IMR-90 (cell line): ENCODE measurements at regions not wholly inside any gene's neighbourhood (a gene's known extent, or its start where the extent isn't known, plus 50 kb on each side); places are given as distances from the start of the nearest gene placed in this dataset.

ENCODE experiments used
- ATAC-seq: fragments of 200-7000 bp; cut with Tn5 transposase; 2 replicates; pipeline ENCODE4 v1.9.1; 2020; ENCODE audit warnings: low read depth, mild to moderate bottlenecking, moderate library complexity
- BruUV-seq: library from RNA; stranded (reverse); fragments of 400-500 nt; replicated peaks from 2 replicates; lab custom pipeline; 2021; lab: Mats Ljungman, UMichigan
- CTCF ChIA-PET: fragments of 300-600 bp; formaldehyde crosslinking; extraction: SDS; loops from one replicate; lab custom pipeline; 2021; ENCODE audit warnings: antibody characterized with exemption; lab: Yijun Ruan, JAX
- POLR2A ChIA-PET: fragments of 300-600 bp; sonication (Branson Sonifier 250); formaldehyde crosslinking; loops from one replicate; lab custom pipeline; 2022; ENCODE audit warnings: antibody characterized with exemption; ENCODE audit not compliant: unreplicated experiment; lab: Charles Lee
- DNase-seq: peaks from one replicate; pipeline ENCODE4 v3.0.0; 2013
- H2AFZ ChIP-seq: replicated peaks from 2 replicates; pipeline ENCODE3; 2013; ENCODE audit warnings: low read length, mild to moderate bottlenecking; ENCODE audit not compliant: poor library complexity
- H2AK5ac ChIP-seq: 2 replicates; pipeline ENCODE4 v1.6.1; 2013; ENCODE audit warnings: low read depth, low read length, inconsistent platforms
- H2AK9ac ChIP-seq: replicated peaks from 2 replicates; pipeline ENCODE3; 2013; ENCODE audit warnings: mild to moderate bottlenecking, low read depth, low read length, moderate library complexity; ENCODE audit not compliant: poor library complexity
- H2BK120ac ChIP-seq: 2 replicates; pipeline ENCODE4 v1.6.1; 2013; ENCODE audit warnings: low read depth, low read length, inconsistent platforms
- H2BK15ac ChIP-seq: 3 replicates; pipeline ENCODE4 v1.6.1; 2013; ENCODE audit warnings: low read depth, low read length, inconsistent platforms
- H2BK20ac ChIP-seq: 2 replicates; pipeline ENCODE4 v1.6.1; 2013; ENCODE audit warnings: low read depth, mild to moderate bottlenecking, inconsistent platforms, low read length, moderate library complexity
- H2BK5ac ChIP-seq: 2 replicates; pipeline ENCODE4 v1.6.1; 2013; ENCODE audit warnings: mild to moderate bottlenecking, low read depth, low read length, inconsistent platforms; ENCODE audit not compliant: poor library complexity, severe bottlenecking
- H3K14ac ChIP-seq: replicated peaks from 2 replicates; pipeline ENCODE4 v1.6.1; 2013; ENCODE audit warnings: low read depth, low read length, inconsistent platforms
- H3K18ac ChIP-seq: 2 replicates; pipeline ENCODE4 v1.6.1; 2013; ENCODE audit warnings: low read depth, low read length, control low read depth
- H3K23ac ChIP-seq: 2 replicates; pipeline ENCODE4 v1.6.1; 2013; ENCODE audit warnings: low read depth, low read length, inconsistent platforms
- H3K27ac ChIP-seq: 2 replicates; pipeline ENCODE4 v1.5.1; 2013; ENCODE audit warnings: mild to moderate bottlenecking, control low read depth, low read length; ENCODE audit not compliant: insufficient read depth
- H3K27me3 ChIP-seq: 2 replicates; pipeline ENCODE4 v1.6.1; 2013; ENCODE audit warnings: low read length; ENCODE audit not compliant: control insufficient read depth, insufficient read depth
- H3K36me3 ChIP-seq: 2 replicates; pipeline ENCODE4 v1.6.1; 2013; ENCODE audit warnings: low read length, mixed read lengths; ENCODE audit not compliant: control insufficient read depth, insufficient read depth
- H3K4ac ChIP-seq: 2 replicates; pipeline ENCODE4 v1.6.1; 2013; ENCODE audit warnings: low read depth, low read length, inconsistent platforms
- H3K4me1 ChIP-seq: 2 replicates; pipeline ENCODE4 v1.6.1; 2013; ENCODE audit warnings: low read length, mixed read lengths; ENCODE audit not compliant: control insufficient read depth, insufficient read depth
- H3K4me2 ChIP-seq: 2 replicates; pipeline ENCODE4 v1.6.1; 2013; ENCODE audit warnings: low read depth, mild to moderate bottlenecking, control low read depth, low read length, moderate library complexity
- H3K4me3 ChIP-seq: 2 replicates; pipeline ENCODE4 v1.5.1; 2013; ENCODE audit warnings: low read depth, mild to moderate bottlenecking, control low read depth, low read length, moderate library complexity; ENCODE audit not compliant: insufficient read depth
- H3K56ac ChIP-seq: 2 replicates; pipeline ENCODE4 v1.6.1; 2013; ENCODE audit warnings: low read length, inconsistent platforms; ENCODE audit not compliant: insufficient read depth; ENCODE audit errors: extremely low read depth
- H3K79me1 ChIP-seq, 2 experiments: 2 replicates each; pipeline ENCODE4 v1.6.1; 2013; ENCODE audit warnings: low read length in 2 of 2, inconsistent platforms in 1 of 2, low read depth in 1 of 2
- H3K9ac ChIP-seq: 2 replicates; pipeline ENCODE4 v1.6.1; 2013; ENCODE audit warnings: low read depth, low read length, control low read depth
- H3K9me1 ChIP-seq: 2 replicates; pipeline ENCODE4 v1.6.1; 2013; ENCODE audit warnings: low read length, inconsistent platforms; ENCODE audit not compliant: insufficient read depth
- H3K9me3 ChIP-seq: 2 replicates; pipeline ENCODE4 v1.6.1; 2013; ENCODE audit warnings: low read length; ENCODE audit not compliant: control insufficient read depth, insufficient read depth
- H4K20me1 ChIP-seq: 2 replicates; pipeline ENCODE4 v1.6.1; 2013; ENCODE audit warnings: low read length, inconsistent platforms; ENCODE audit not compliant: insufficient read depth
- H4K5ac ChIP-seq: 2 replicates; pipeline ENCODE4 v1.6.1; 2013; ENCODE audit warnings: mild to moderate bottlenecking, low read depth, low read length, control low read depth
- H4K8ac ChIP-seq, 2 experiments: 2 replicates each; pipeline ENCODE4 v1.6.1; 2013; ENCODE audit warnings: low read depth in 2 of 2, low read length in 2 of 2, control low read depth in 1 of 2, inconsistent platforms in 1 of 2
- H4K91ac ChIP-seq: 2 replicates; pipeline ENCODE4 v1.6.1; 2013; ENCODE audit warnings: low read depth, low read length, inconsistent platforms; ENCODE audit not compliant: insufficient read depth
- BHLHE40 ChIP-seq: fragments of 150-350 bp; IDR thresholded peaks from 2 replicates; pipeline ENCODE4 v1.6.1; 2016; ENCODE audit warnings: mild to moderate bottlenecking, low read depth, low read length
- CTCF ChIP-seq: conservative IDR thresholded peaks from 2 replicates; pipeline ENCODE4 v1.5.1; 2012; ENCODE audit warnings: mild to moderate bottlenecking, low read depth, low read length, improper control_type of control experiment
- RAD21 ChIP-seq: IDR thresholded peaks from 2 replicates; pipeline ENCODE4 v1.6.1; 2012; ENCODE audit warnings: low read length, improper control_type of control experiment
- WGBS, 2 experiments: methylation state at CpG; one replicate each; pipeline versions ENCODE4 v1.1.5 to v1.1.7; 2013; ENCODE audit warnings: missing lambda C conversion rate in 2 of 2; ENCODE audit not compliant: insufficient read length in 1 of 2; ENCODE audit errors: extremely low coverage in 2 of 2; 5-methylcytosine and 5-hydroxymethylcytosine counted together
- dilution Hi-C: fragments of 300-500 bp; cut with HindIII; formaldehyde crosslinking; loops from one replicate; pipeline ENCODE4 v1.14.3; 2018; ENCODE audit warnings: low sequenced_read_pairs; ENCODE audit not compliant: unreplicated experiment
- in situ Hi-C: fragments of 300-500 bp; cut with MboI; formaldehyde crosslinking; loops from 3 replicates; pipeline ENCODE4 v1.14.3; 2019; ENCODE audit warnings: low sequenced_read_pairs, inconsistent platforms, mixed read lengths
- intact Hi-C: fragments of 100-400 bp; cut with micrococcal nuclease; formaldehyde crosslinking; loops from 2 replicates; pipeline ENCODE4 v1.10.0; 2022

GRCh38 chr9:111985315-111985714 lies 88.7 kb downstream of the UGCG start:
- H3K27me3 ChIP-seq, result 0 out of 2 replicates have a peak, but pooled peaks cover 1% of the 10 kb centered on the region

More at GRCh38 chr9:111985315-111985714, 88.7 kb downstream of the UGCG start:
- Histone ChIP-seq H3K18ac (peak overlapping the region; percentile 83), H3K23ac (no peak overlapping the region), H4K20me1 (no peaks in the 10 kb centered on the region), H4K8ac (no peak overlapping the region), H3K9me3 (no peaks in the 10 kb centered on the region), H2BK5ac (no peak overlapping the region), H2BK15ac (peak overlapping the region; percentile 44; the same call in 2 of the 3 replicates), H2AK5ac (peak overlapping the region; percentile 91; the same call in 1 of the 2 replicates), H2AK9ac (no peak overlapping the region), H3K27ac (no peak overlapping the region), H3K4ac (peak overlapping the region; percentile 38), H3K4me2 (no peak overlapping the region), H3K9me1 (peaks cover 4% of the 10 kb centered on the region; the same call in 1 of the 2 replicates), H2AFZ (no peak overlapping the region), H2BK120ac (peak overlapping the region; percentile 71), H2BK20ac (peak overlapping the region; percentile 45; the same call in 1 of the 2 replicates), H4K91ac (peak overlapping the region; percentile 66; the same call in 1 of the 2 replicates), H4K5ac (peak overlapping the region; percentile 30; the same call in 1 of the 2 replicates), H3K56ac (no peak overlapping the region), H3K4me3 (no peak overlapping the region), H3K9ac (no peak overlapping the region), H3K4me1 (peaks cover 4% of the 10 kb centered on the region; the same call in 1 of the 2 replicates), H3K79me1 (no peaks in the 10 kb centered on the region), H3K36me3 (no peaks in the 10 kb centered on the region), H3K14ac (peak overlapping the region; percentile 22)
- no CpG with 5 or more reads among the region's 6 CpGs for WGBS, 2 experiments
- dilution Hi-C loops (no loop called here), intact Hi-C loops (no loop called here), in situ Hi-C loops (no loop called here)
- ATAC-seq, result no peak
- ChIA-PET CTCF (interaction anchor here (1.8 kb wide), 1 partner anchor 8 kb away, joined by 4 read pairs; no protein-coding TSS in a partner anchor), POLR2A (no interaction called here)
- no TSS peak for BruUV-seq
- no peak for DNase-seq
- TF ChIP-seq RAD21 (no peak), CTCF (no peak), BHLHE40 (no peak)
